DMS53 treated with DMSO at 0.1 percent for 48 hours (cell line): ENCODE measurements at regions not wholly inside any gene's neighbourhood (a gene's known extent, or its start where the extent isn't known, plus 50 kb on each side); places are given as distances from the start of the nearest gene placed in this dataset.
A peak's percentile ranks its signal among the peaks of the same experiment; 100 is the strongest.

Source experiments
- DNase-seq: peaks from one replicate; lab custom pipeline; 2025; ENCODE audit not compliant: unreplicated experiment; lab: John Stamatoyannopoulos, UW

GRCh38 chr16:73771196-73772064 is 525.2 kb upstream of the PSMD7 start:
- no peak for DNase-seq

DNA sequence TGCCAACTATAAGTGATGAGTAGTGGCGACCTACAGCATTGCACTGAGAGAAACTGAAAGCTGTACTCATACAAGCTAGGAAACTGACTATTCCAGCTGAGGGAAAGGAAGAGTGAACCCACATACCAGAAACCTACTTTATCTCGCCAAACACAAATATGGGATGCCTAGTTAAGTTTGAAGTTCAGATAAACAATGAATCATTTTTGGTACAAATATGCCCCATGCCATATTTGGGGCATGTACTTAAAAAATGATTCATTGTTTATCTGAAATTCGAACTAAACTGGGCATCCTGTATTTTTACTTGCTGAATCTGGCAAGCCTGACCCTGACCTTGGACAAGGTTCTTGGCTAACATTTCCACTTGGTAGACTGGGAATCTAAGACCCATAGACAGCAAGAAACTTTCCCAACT is 527.8 kb upstream of the PSMD7 start:
- no peak for DNase-seq

DNA sequence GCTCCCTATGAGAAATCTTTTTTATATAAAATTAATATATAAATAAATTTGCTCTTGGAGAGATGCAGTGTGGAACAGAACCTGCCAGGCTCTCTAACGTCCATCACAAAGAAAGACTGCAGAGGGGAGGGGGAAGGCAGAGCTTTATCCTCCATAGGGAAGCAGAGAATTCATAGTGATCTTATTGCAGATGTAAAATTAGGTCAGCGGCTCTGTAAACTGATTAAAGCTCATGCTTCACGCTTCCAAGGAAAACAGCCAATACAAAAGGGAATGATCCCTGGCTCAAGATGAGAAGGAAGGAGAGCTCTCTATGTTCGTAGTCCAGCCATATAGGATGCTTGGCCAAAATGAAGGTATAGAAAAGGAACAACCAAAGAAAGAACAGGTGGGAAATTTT is 532.3 kb upstream of the PSMD7 start:
- DNase-seq: no peak

DNA sequence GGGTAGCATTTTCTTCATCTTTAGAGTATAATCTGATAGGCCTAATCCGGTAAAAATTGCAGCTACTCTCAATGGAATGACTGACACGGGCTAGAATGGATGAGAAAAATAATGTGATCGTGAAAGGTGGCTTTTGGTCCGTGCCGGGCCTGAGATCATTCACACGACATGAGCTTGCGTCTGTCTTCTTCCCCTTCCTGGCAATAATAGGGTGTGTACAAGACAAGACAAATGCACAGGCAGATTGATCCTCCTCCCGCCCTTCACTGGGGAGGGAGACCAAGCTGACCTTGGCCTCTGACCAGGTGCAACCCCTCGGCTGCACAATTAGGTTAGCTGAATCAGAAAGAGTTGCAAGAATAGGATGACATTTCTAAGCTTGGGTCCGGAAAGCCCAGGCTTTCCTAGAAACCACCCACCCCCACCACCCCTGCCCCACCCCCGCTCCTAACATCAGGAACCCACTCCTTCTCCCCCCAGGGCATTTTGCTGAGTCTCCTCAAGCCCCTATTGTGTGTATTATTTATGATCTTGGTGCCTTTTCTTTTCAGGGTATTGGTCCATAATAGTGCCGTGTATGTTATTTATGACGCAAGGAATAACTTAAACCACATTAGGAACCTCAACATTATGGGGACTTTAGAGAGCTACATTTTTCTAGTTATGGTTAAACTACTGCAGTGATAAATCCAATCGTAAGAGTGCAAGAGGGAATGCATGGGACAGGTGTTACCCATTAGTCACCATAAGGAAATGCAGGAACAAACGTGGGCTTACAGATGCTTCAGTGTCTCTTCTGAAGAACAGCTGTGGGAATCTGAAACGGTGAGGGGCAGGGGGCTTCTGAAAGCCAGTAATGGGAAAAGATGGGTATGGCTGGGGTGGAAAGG is 540.1 kb upstream of the PSMD7 start:
- DNase-seq: no peak

GRCh38 chr16:73753931-73754330 is 542.7 kb upstream of the PSMD7 start:
- DNase-seq: no peak

- DNase-seq: no peak
These were observed 546.0 kb upstream of the PSMD7 start for GRCh38 chr16:73750639-73751038.

- DNase-seq: no peak
These were observed 549.3 kb upstream of the PSMD7 start for GRCh38 chr16:73747328-73747727.

DNA sequence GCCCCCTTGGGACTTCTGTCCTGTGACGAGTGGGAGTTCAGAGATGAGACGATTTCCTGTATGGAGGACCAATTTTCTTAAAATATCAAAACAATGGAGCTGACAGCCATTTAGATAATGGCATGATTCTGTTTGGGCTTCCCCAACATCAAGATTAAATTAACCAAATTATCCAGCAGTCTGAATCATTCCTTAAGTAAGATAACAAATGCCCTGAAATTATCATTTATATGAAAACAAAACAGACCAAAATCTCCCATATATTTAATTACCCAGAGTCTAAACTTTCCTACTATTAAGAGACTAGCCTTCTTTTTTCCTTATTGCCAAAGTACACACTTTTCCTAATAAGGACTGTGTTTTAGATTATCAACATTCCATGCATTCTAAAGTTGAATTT is 550.1 kb upstream of the PSMD7 start:
- DNase-seq: no peak

GRCh38 chr16:73743665-73744496 is 552.7 kb upstream of the PSMD7 start:
- no peak for DNase-seq

GRCh38 chr16:73739049-73739769 is 557.4 kb upstream of the PSMD7 start:
- no peak for DNase-seq

- DNase-seq: no peak
These were observed 558.3 kb upstream of the PSMD7 start for GRCh38 chr16:73738266-73738665.

DNA sequence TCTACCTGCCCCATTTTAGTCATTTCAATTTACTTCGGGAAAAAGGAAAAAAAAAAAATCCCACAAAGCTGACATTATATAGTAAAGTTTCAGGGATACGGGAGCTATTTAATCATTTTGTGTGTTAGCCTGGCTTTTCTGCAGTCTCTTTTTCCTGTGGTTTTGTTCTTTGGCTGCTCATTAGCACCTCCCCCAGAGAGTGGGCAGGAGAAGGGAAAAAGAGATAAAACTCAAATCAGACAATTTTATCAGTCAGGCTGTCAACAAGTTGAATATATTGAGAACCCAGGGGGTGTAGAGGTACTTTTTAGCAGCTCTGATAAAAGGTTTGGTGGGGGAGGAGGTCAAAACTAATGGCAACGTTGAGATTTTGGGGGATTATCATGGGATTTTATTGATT is 559.0 kb upstream of the PSMD7 start:
- DNase-seq: no peak

DNA sequence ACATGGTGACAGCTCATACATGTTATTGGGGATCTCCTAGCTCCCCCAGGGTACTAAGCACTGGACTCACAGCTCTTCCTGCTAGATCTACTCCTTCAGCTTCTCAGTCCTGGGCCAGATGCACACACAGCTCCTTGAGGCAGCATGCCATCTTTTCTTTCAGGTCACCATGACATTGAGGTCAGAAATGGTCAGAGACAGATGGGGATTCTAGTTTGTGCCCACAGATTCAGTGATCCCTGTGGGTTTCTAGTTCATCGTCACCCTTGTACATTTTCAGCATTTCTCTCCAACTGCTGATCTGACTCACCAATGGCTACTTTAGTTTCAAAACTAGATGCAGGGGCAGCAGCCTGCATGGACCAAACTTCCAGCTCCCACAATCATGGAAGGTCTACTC is 560.7 kb upstream of the PSMD7 start:
- DNase-seq: no peak

- DNase-seq: peak; percentile 23
These were observed 561.6 kb upstream of the PSMD7 start for GRCh38 chr16:73735018-73735417.

DNA sequence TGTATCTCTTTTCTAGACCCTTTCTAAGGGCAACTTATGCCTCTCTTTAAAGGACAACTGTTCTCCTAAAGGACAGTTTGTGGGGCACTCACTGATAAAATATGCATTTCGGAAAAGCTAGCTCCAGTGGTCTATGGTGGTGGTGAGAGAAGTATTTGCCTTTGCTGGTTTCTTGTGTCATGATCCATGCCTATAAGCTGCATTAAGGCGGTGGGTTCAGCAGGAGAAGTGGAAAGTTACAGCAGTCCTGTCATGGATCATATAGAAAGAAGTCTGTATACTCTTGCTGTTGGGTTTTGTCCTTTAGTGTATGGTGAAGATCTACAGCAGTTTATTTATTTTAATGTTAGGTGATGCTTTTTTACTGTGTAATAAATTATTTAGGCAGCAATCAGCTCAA is 563.9 kb upstream of the PSMD7 start:
- DNase-seq: no peak

DNA sequence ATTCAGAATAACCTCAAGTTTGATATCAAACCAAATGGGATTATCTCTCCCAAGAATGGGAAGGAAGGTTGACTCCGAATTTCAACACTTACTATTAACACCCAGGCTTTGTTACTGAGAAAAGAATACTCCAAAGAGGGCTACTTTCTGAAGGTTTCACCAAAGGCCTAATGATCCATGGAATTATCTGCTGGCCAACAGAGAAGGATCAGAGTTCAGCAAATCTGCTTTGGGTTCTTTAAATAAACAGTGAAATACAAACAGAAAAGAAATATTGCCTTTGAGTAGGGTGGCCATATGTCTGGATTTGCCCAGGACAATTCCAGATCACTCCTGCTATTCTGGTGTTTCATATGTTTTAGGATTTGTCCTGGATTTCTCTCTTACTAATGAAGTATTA is 564.5 kb upstream of the PSMD7 start:
- no peak for DNase-seq

DNA sequence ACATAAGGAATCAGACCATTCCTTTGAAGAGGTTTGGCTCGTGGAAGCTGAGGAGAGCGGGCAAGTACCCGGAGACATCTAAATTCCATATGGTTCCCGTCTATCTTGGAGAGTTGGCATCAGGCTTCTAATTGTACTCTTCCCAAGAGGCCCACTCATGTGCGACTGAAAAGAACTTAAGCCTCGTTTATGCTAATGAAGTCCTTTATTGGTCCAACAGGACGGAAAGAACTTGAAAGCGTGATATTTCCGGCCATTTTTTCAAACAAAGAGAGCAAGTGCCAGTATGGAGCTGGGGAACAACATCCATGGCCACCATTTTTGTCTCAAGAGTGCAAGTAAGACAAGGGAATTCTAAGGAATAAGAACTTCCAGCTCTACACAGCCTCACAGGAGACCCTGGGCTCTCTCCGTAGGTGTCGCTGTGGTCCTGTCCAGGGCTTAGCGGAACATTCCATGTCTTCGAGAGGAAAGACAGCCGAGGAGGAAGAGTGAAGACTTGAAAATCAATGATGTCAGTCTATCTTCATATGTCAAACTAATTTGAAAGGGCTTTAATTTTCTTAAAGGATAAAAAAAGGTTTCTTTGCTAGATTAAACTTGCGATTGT is 566.0 kb upstream of the PSMD7 start:
- no peak for DNase-seq

DNA sequence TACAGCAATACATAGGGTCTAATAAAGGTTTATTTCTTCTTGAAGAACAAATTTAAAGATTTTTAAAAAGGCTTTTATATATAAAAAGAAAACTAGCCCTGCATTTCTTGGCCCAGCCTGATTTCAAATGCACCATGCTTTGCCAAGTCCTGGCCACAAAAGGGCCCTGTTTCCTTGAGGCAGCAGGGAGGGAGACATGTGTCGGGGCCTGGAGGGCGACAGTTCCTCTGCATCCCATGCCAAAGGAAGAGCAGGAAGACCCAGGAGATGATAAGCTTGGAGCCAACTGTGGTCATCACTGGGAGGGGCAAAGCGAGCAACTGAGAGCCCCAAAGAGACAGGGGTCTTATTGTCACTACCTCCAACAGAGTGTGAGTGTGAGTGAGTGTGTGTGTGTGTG is 571.5 kb upstream of the PSMD7 start:
- no peak for DNase-seq

DNA sequence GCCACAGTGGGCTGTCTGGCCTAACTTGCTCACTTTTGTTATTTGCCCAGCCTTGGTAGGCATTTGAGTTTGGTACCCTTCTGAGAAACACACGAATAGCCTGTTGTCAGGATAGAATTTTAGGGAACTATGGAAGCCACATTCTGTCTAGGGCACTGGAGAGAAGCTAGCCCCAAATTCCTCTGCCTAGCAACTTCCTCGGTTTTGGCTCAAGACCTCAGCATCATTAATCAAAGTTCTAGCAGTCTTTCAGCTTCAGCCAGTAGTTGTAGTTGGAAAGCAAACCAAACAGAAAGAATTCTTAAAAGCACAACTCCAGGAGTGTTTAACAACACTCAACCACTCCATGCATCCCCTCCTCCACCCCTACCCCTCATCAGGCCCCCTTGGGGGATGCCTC is 572.1 kb upstream of the PSMD7 start:
- DNase-seq: no peak

DNA sequence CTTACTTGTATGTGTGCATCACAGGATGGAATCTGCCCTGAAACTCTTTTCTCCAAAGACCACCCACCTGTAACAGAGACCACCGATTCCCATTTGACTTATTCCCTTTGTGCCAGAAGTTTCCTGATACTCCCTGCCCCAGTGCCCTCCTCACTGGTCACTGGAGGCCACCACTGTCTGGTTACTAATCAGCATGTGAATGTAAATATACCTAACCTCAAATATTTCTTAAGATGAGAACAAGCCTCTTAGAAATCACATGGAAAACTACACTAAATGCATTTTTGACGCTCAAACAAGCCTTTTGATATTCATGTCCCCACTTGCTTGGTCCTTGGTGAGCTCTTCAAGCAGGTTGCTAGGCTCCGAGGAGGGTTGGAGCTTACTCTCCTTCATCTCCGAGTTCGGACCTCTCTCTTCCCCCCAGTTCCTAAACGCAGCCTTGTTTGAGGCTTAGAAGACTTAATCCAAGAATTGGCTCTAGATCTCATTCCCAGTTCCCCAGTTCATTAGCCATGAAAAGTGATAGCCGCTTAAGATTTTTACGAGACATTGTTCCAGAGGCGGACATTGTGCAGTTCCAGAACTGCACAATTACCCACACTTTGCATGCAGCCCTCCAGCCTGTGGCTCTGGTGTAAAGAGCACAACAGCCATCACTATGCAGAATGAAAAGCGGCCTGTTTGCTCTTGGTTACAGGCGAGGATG is 579.2 kb upstream of the PSMD7 start:
- no peak for DNase-seq
